ENCODE measurements at regions not wholly inside any gene's neighbourhood (a gene's known extent, or its start where the extent isn't known, plus 50 kb on each side); places are given as distances from the start of the nearest gene placed in this dataset.
"Not testable (repeated sequence)": the region's sequence is repeated elsewhere in the genome, so short reads cannot be mapped to it uniquely, and the experiment has no call there.

DNA sequence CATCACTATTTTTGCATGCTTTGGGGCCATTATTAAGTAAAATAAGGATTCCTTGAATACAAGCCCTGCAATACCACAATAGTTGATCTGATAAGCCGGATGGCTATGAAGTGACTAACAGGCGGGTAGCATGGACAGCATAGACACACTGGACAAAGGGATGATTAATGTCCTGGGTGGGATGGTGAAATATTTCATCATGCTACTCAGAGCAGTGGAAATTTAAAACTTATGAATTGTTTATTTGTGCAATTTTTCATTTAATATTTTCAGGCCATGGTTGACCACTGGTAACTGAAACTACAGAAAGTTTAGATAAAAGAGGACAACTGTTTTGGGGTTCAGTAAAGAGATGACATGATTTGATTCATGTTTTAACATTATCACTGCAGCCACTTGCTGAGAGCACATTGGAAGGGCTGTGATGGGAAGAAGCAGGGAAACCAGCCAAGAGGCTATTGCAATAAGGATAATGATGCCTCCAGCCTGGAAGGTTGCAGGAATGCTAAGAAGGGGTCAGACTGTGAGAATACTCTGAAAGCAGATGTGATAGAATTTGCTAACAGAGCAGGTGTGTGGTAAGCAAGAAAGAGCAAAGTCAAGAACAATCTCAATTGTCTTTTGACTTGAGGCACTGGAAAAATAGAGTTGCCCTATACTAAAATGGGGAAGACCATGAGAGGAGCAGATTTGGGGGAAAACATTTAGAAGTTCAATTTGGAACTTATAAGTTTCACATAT is 62.5 kb upstream of the TNFSF4 start:
- DNase-seq (ENCODE audit: low read depth in 1 of 2, low spot score in 1 of 2), result no peak
- H3K27ac ChIP-seq (replicated peaks), result no peak overlapping the region
- no peak overlapping the region for H3K4me3 ChIP-seq (replicated peaks; ENCODE audit: insufficient read depth, low read length)
- no peaks in the 10 kb centered on the region for H3K27me3 ChIP-seq (ENCODE audit: insufficient read depth, poor library complexity, severe bottlenecking)
- no peak for TF ChIP-seq POLR2AphosphoS5 (IDR thresholded peaks at IDR 0.05; ENCODE audit: low read depth)
- TF ChIP-seq GABPA (IDR thresholded peaks at IDR 0.05; ENCODE audit: low read depth), result no peak
- TF ChIP-seq, protein P1, sequence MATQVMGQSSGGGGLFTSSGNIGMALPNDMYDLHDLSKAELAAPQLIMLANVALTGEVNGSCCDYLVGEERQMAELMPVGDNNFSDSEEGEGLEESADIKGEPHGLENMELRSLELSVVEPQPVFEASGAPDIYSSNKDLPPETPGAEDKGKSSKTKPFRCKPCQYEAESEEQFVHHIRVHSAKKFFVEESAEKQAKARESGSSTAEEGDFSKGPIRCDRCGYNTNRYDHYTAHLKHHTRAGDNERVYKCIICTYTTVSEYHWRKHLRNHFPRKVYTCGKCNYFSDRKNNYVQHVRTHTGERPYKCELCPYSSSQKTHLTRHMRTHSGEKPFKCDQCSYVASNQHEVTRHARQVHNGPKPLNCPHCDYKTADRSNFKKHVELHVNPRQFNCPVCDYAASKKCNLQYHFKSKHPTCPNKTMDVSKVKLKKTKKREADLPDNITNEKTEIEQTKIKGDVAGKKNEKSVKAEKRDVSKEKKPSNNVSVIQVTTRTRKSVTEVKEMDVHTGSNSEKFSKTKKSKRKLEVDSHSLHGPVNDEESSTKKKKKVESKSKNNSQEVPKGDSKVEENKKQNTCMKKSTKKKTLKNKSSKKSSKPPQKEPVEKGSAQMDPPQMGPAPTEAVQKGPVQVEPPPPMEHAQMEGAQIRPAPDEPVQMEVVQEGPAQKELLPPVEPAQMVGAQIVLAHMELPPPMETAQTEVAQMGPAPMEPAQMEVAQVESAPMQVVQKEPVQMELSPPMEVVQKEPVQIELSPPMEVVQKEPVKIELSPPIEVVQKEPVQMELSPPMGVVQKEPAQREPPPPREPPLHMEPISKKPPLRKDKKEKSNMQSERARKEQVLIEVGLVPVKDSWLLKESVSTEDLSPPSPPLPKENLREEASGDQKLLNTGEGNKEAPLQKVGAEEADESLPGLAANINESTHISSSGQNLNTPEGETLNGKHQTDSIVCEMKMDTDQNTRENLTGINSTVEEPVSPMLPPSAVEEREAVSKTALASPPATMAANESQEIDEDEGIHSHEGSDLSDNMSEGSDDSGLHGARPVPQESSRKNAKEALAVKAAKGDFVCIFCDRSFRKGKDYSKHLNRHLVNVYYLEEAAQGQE (IDR thresholded peaks at IDR 0.05; ENCODE audit: insufficient replicate concordance, low read depth), result no peak
- TF ChIP-seq SPI1 (IDR thresholded peaks at IDR 0.05; ENCODE audit: borderline replicate concordance, low read depth), result no peak
- no peak for TF ChIP-seq CTCF (IDR thresholded peaks at IDR 0.05; ENCODE audit: insufficient read depth, low read length)

- no peak for DNase-seq (ENCODE audit: low read depth in 1 of 2, low spot score in 1 of 2)
- TF ChIP-seq CTCF (IDR thresholded peaks at IDR 0.05; ENCODE audit: insufficient read depth, low read length), result no peak
- TF ChIP-seq GABPA (IDR thresholded peaks at IDR 0.05; ENCODE audit: low read depth), result no peak
- TF ChIP-seq, protein P1 (IDR thresholded peaks at IDR 0.05; ENCODE audit: insufficient replicate concordance, low read depth), result no peak
- TF ChIP-seq SPI1 (IDR thresholded peaks at IDR 0.05; ENCODE audit: borderline replicate concordance, low read depth), result no peak
- Histone ChIP-seq H3K27me3 (ENCODE audit: insufficient read depth, poor library complexity, severe bottlenecking) (no peaks in the 10 kb centered on the region), H3K4me3 (replicated peaks; ENCODE audit: insufficient read depth, low read length) (no peak overlapping the region), H3K27ac (replicated peaks) (no peak overlapping the region)
Observed at GRCh38 chr1:173270243-173270642, 63.1 kb upstream of the TNFSF4 start.

GRCh38 chr1:173271021-173271420 is 63.9 kb upstream of the TNFSF4 start:
- H3K4me3 ChIP-seq (replicated peaks; ENCODE audit: insufficient read depth, low read length); DNase-seq (ENCODE audit: low read depth in 1 of 2, low spot score in 1 of 2); H3K27ac ChIP-seq (replicated peaks); H3K27me3 ChIP-seq (ENCODE audit: insufficient read depth, poor library complexity, severe bottlenecking): not testable (repeated sequence)

DNA sequence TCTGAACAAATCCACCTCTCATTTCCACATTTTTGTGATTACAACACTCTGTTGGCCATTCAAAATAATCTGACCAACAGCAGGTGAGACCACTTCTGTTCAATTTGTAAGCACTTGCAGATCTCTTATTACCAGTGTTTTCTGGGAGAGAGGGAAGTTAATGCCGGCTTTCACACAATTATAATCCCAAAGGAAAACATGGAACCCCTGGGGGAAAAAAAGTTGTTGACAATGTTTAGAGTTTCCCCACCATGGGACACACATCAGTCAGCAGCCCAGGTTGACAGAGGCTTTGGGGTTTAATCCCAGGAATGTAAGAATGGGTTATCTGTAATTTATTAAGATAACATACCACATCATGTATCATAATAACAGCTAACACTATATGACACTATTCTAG is 68.4 kb upstream of the TNFSF4 start:
- no peak for TF ChIP-seq GABPA (IDR thresholded peaks at IDR 0.05; ENCODE audit: low read depth)
- TF ChIP-seq CTCF (IDR thresholded peaks at IDR 0.05; ENCODE audit: insufficient read depth, low read length), result no peak
- no peak for TF ChIP-seq POLR2AphosphoS5 (IDR thresholded peaks at IDR 0.05; ENCODE audit: low read depth)
- TF ChIP-seq, protein P1 (IDR thresholded peaks at IDR 0.05; ENCODE audit: insufficient replicate concordance, low read depth), result no peak
- TF ChIP-seq SPI1 (IDR thresholded peaks at IDR 0.05; ENCODE audit: borderline replicate concordance, low read depth), result no peak
- Histone ChIP-seq H3K27me3 (ENCODE audit: insufficient read depth, poor library complexity, severe bottlenecking) (no peaks in the 10 kb centered on the region), H3K4me3 (replicated peaks; ENCODE audit: insufficient read depth, low read length) (no peak overlapping the region), H3K27ac (replicated peaks) (no peak overlapping the region)
- DNase-seq (ENCODE audit: low read depth in 1 of 2, low spot score in 1 of 2), result no peak
